ENCODE measurements at regions not wholly inside any gene's neighbourhood (a gene's known extent, or its start where the extent isn't known, plus 50 kb on each side); places are given as distances from the start of the nearest gene placed in this dataset.
A peak's percentile ranks its signal among the peaks of the same experiment; 100 is the strongest.

DNA sequence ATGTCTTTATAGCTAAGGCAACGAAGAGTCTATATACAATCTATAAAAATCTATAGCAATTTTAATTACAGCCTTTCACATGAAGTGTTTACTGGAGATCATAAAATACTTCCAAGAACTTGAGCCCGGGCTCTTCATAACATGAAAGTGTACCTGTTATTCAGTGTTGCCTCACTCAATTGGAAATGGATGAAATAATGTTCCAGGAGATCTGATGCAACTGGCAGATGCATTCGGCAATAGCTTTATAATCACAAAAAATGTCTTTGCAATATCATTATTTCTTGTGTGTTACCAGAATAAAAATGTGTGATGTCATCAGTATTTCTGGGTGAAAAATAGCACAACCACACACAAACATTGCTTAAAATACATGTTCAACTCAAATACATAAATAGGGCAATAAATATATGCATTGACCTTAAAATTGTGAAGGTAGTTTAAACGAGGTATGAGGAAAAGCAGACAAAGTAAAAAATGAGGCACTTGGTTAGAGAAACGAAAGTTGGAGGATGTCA lies 1266.8 kb upstream of the PCDH7 start:
- H3K27ac ChIP-seq: no peak overlapping the region
- CTCF ChIA-PET: no interaction called here
- H3K4me1 ChIP-seq: no peaks in the 10 kb centered on the region
- DNase-seq (ENCODE audit: low read depth in 1 of 2, low spot score in 1 of 2) (no peak), FAIRE-seq (no peak), ATAC-seq (no peak)
- peak; percentile 31 for TF ChIP-seq MAFK (IDR thresholded peaks at IDR 0.05; ENCODE audit: partially characterized antibody)
- TF ChIP-seq, protein P1, sequence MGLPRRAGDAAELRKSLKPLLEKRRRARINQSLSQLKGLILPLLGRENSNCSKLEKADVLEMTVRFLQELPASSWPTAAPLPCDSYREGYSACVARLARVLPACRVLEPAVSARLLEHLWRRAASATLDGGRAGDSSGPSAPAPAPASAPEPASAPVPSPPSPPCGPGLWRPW (IDR thresholded peaks at IDR 0.05): no peak
- H3K4me3 ChIP-seq: no peak overlapping the region
- WGBS (ENCODE audit: missing lambda C conversion rate): 4% methylated on average over 5 of the region's 5 CpGs
- POLR2A ChIA-PET: no interaction called here
- H3K9me3 ChIP-seq: no peaks in the 10 kb centered on the region
- H3K4me2 ChIP-seq: no peak overlapping the region

DNA sequence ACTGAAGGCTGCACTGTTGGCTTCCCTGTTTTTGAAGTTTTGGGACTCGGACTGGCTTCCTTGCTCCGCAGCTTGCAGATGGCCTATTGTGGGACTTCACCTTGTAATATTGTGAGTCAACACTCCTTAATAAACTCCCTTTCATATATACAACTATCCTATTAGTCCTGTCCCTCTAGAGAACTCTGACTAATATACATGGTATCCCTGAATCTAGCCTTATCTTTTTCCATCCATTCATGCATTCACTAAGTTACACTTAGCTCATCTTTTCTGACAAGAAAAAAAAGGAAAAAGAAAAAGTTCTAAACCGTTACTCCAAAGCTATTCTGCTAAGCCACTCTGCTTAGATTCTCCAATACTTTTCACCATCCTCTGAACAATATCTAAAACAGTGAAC lies 1260.2 kb upstream of the PCDH7 start:
- ATAC-seq: no peak
- TF ChIP-seq CEBPB (IDR thresholded peaks at IDR 0.05): no peak
- no peak for TF ChIP-seq RAD21 (conservative IDR thresholded peaks at IDR 0.05 in 1 of 2, IDR thresholded peaks at IDR 0.05 in 1 of 2)
- TF ChIP-seq CHD4 (IDR thresholded peaks at IDR 0.05; ENCODE audit: borderline replicate concordance): no peak
- TF ChIP-seq FOSL2 (IDR thresholded peaks at IDR 0.05): no peak
- no peak for TF ChIP-seq FOSL2 (CRISPR knock-in tag; IDR thresholded peaks at IDR 0.05)
- TF ChIP-seq POLR2AphosphoS2 (conservative IDR thresholded peaks at IDR 0.05; ENCODE audit: low read length): no peak
- TF ChIP-seq HOXB5 (CRISPR knock-in tag; IDR thresholded peaks at IDR 0.05): no peak
- TF ChIP-seq, protein P2, sequence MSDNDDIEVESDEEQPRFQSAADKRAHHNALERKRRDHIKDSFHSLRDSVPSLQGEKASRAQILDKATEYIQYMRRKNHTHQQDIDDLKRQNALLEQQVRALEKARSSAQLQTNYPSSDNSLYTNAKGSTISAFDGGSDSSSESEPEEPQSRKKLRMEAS (IDR thresholded peaks at IDR 0.05): no peak
- no peak for TF ChIP-seq JUNB (IDR thresholded peaks at IDR 0.05)
- TF ChIP-seq, protein P3, sequence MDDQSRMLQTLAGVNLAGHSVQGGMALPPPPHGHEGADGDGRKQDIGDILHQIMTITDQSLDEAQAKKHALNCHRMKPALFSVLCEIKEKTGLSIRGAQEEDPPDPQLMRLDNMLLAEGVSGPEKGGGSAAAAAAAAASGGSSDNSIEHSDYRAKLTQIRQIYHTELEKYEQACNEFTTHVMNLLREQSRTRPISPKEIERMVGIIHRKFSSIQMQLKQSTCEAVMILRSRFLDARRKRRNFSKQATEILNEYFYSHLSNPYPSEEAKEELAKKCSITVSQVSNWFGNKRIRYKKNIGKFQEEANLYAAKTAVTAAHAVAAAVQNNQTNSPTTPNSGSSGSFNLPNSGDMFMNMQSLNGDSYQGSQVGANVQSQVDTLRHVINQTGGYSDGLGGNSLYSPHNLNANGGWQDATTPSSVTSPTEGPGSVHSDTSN (IDR thresholded peaks at IDR 0.05): no peak
- TF ChIP-seq CHD2 (IDR thresholded peaks at IDR 0.05; ENCODE audit: low read length, partially characterized antibody): no peak
- TF ChIP-seq, protein P4, sequence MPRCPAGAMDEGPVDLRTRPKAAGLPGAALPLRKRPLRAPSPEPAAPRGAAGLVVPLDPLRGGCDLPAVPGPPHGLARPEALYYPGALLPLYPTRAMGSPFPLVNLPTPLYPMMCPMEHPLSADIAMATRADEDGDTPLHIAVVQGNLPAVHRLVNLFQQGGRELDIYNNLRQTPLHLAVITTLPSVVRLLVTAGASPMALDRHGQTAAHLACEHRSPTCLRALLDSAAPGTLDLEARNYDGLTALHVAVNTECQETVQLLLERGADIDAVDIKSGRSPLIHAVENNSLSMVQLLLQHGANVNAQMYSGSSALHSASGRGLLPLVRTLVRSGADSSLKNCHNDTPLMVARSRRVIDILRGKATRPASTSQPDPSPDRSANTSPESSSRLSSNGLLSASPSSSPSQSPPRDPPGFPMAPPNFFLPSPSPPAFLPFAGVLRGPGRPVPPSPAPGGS (IDR thresholded peaks at IDR 0.05): no peak
- no peak for TF ChIP-seq HOXB13 (CRISPR knock-in tag; IDR thresholded peaks at IDR 0.05; ENCODE audit: low read depth)
- TF ChIP-seq RFX5 (IDR thresholded peaks at IDR 0.05): no peak
- no peak for TF ChIP-seq NR3C1 (IDR thresholded peaks at IDR 0.05)
- TF ChIP-seq JUN (IDR thresholded peaks at IDR 0.05): no peak
- TF ChIP-seq RCOR1 (IDR thresholded peaks at IDR 0.05; ENCODE audit: low read depth, low read length): no peak
- Histone ChIP-seq H3K4me1 (no peaks in the 10 kb centered on the region), H3K4me2 (no peak overlapping the region), H3K9me3 (no peaks in the 10 kb centered on the region), H3K27ac (no peak overlapping the region), H3K4me3 (no peak overlapping the region)
- ChIA-PET CTCF (no interaction called here), POLR2A (no interaction called here)
- no peak for DNase-seq (ENCODE audit: low read depth in 1 of 2, low spot score in 1 of 2)
- WGBS (ENCODE audit: missing lambda C conversion rate): 52% methylated on average over 3 of the region's 3 CpGs
- FAIRE-seq: no peak

DNA sequence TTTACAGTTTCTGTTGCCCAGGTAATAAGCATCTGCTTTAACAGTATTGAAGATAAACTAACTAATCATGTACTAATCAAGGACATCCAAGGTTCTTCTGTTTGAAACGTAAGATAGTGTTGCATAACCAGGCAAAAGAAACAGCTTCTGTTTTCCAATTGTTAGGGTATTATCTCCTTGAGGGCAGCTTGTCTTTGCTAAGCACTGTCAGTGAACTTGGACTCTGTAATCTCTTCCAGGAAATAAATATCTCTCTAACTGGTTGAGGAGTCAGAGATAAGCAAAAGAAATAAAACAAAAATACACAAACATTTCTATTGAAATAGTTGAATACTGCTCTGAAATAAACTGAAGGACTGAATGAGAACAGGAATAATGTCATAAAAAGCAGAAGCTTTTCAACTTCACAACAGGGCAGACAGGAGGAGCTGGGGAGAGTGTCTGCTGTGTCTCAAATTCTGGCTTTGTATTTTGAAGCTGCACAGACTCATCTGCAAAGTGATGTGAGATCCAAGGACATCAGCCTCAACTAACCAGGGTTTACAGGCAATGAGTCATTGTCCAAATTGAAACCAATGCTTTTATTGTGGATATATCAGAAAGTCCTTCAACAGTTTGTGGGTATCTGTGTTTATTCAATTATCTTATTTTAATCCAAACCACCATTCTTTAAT lies 1253.0 kb upstream of the PCDH7 start:
- CTCF ChIA-PET: no interaction called here
- WGBS (ENCODE audit: missing lambda C conversion rate): 9% methylated on average over 1 of the region's 1 CpG
- Histone ChIP-seq H3K9me3 (no peaks in the 10 kb centered on the region), H3K4me2 (no peak overlapping the region), H3K4me3 (no peak overlapping the region), H3K27ac (no peak overlapping the region), H3K4me1 (no peaks in the 10 kb centered on the region)
- FAIRE-seq: no peak
- ATAC-seq: no peak
- DNase-seq (ENCODE audit: low read depth in 1 of 2, low spot score in 1 of 2): no peak
- TF ChIP-seq JUNB (IDR thresholded peaks at IDR 0.05): no peak
- TF ChIP-seq TFCP2L1 (CRISPR knock-in tag; IDR thresholded peaks at IDR 0.05): no peak
- TF ChIP-seq, protein P1 (IDR thresholded peaks at IDR 0.05): no peak
- TF ChIP-seq RAD21 (conservative IDR thresholded peaks at IDR 0.05 in 1 of 2, IDR thresholded peaks at IDR 0.05 in 1 of 2): no peak
- TF ChIP-seq EHMT2 (IDR thresholded peaks at IDR 0.05; ENCODE audit: low read depth): no peak
- no peak for TF ChIP-seq RARB (CRISPR knock-in tag; IDR thresholded peaks at IDR 0.05)
- no peak for TF ChIP-seq HOXB5 (CRISPR knock-in tag; IDR thresholded peaks at IDR 0.05)
- no peak for TF ChIP-seq CEBPB (IDR thresholded peaks at IDR 0.05)
- no peak for TF ChIP-seq FOSB (CRISPR knock-in tag; IDR thresholded peaks at IDR 0.05)
- no peak for TF ChIP-seq SREBF2 (IDR thresholded peaks at IDR 0.05)
- TF ChIP-seq, protein P5, sequence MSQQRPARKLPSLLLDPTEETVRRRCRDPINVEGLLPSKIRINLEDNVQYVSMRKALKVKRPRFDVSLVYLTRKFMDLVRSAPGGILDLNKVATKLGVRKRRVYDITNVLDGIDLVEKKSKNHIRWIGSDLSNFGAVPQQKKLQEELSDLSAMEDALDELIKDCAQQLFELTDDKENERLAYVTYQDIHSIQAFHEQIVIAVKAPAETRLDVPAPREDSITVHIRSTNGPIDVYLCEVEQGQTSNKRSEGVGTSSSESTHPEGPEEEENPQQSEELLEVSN (IDR thresholded peaks at IDR 0.05; ENCODE audit: borderline replicate concordance, low read depth): no peak
- TF ChIP-seq PHF8 (IDR thresholded peaks at IDR 0.05; ENCODE audit: borderline replicate concordance, low read depth): no peak
- no peak for TF ChIP-seq RFX5 (IDR thresholded peaks at IDR 0.05)
- POLR2A ChIA-PET: no interaction called here
